GM18502 (cell line): ENCODE measurements at regions not wholly inside any gene's neighbourhood (a gene's known extent, or its start where the extent isn't known, plus 50 kb on each side); places are given as distances from the start of the nearest gene placed in this dataset.
"Not testable (repeated sequence)": the region's sequence is repeated elsewhere in the genome, so short reads cannot be mapped to it uniquely, and the experiment has no call there.

Source experiments
- ATAC-seq: cut with Tn5 transposase; IDR thresholded peaks from one replicate; pipeline ENCODE4 v1.9.1; 2021; ENCODE audit warnings: mild to moderate bottlenecking; ENCODE audit not compliant: unreplicated experiment, poor library complexity

- no peak for ATAC-seq
Measured at GRCh38 chr13:65461590-65461989, 1768.5 kb downstream of the PCDH9 start.

- no peak for ATAC-seq
Measured at GRCh38 chr13:65460136-65460535, 1770.0 kb downstream of the PCDH9 start.

GRCh38 chr13:65456150-65456912 is 1773.8 kb downstream of the PCDH9 start:
- no peak for ATAC-seq

- ATAC-seq: no peak
Measured at GRCh38 chr13:65454403-65454802, 1775.7 kb downstream of the PCDH9 start.

GRCh38 chr13:65453982-65454381 is 1776.2 kb downstream of the PCDH9 start:
- ATAC-seq: no peak

GRCh38 chr13:65445340-65445739 is 1784.8 kb downstream of the PCDH9 start:
- ATAC-seq: no peak

GRCh38 chr13:65435590-65435989 is 1794.5 kb downstream of the PCDH9 start:
- no peak for ATAC-seq

GRCh38 chr13:65417953-65418352 is 1812.2 kb downstream of the PCDH9 start:
- ATAC-seq: no peak

GRCh38 chr13:65416784-65417183 is 1813.4 kb downstream of the PCDH9 start:
- no peak for ATAC-seq

- ATAC-seq: no peak
Measured at GRCh38 chr13:65414187-65414586, 1815.9 kb downstream of the PCDH9 start.

GRCh38 chr13:65411521-65411920 is 1818.6 kb downstream of the PCDH9 start:
- ATAC-seq: no peak

- no peak for ATAC-seq
Measured at GRCh38 chr13:65410791-65411190, 1819.3 kb downstream of the PCDH9 start.

GRCh38 chr13:65401315-65401714 is 1828.8 kb downstream of the PCDH9 start:
- no peak for ATAC-seq

- no peak for ATAC-seq
Measured at GRCh38 chr13:65400702-65401101, 1829.4 kb downstream of the PCDH9 start.

GRCh38 chr13:65387743-65388347 is 1842.3 kb downstream of the PCDH9 start:
- ATAC-seq: no peak

- ATAC-seq: no peak
Measured at GRCh38 chr13:65378943-65379519, 1851.1 kb downstream of the PCDH9 start.

- ATAC-seq: no peak
Measured at GRCh38 chr13:65378484-65378883, 1851.7 kb downstream of the PCDH9 start.

- ATAC-seq: no peak
Measured at GRCh38 chr13:65368832-65369231, 1861.3 kb downstream of the PCDH9 start.

- no peak for ATAC-seq
Measured at GRCh38 chr13:65353951-65354350, 1876.2 kb downstream of the PCDH9 start.

GRCh38 chr13:65353150-65353549 is 1877.0 kb downstream of the PCDH9 start:
- ATAC-seq: not testable (repeated sequence)

GRCh38 chr13:65347420-65348030 is 1882.6 kb downstream of the PCDH9 start:
- no peak for ATAC-seq
